K562 (cell line): ENCODE measurements at regions not wholly inside any gene's neighbourhood (a gene's known extent, or its start where the extent isn't known, plus 50 kb on each side); places are given as distances from the start of the nearest gene placed in this dataset.

Experiments
- ATAC-seq: fragments of 200-7000 bp; cut with Tn5 transposase; 3 replicates; pipeline ENCODE4 v1.9.1; 2020; ENCODE audit warnings: moderate library complexity
- BruUV-seq: library from RNA; stranded (reverse); fragments of 400-500 nt; replicated peaks from 2 replicates; lab custom pipeline; 2021; lab: Mats Ljungman, UMichigan
- CTCF ChIA-PET: fragments of 300-600 bp; formaldehyde crosslinking; extraction: SDS; loops from one replicate; lab custom pipeline; 2021; ENCODE audit warnings: low intra/inter-chr PET ratio; lab: Yijun Ruan, JAX
- POLR2A ChIA-PET: fragments of 300-600, 350-650 bp; sonication (Branson Sonifier 250); formaldehyde crosslinking; extraction: SDS; loops from one replicate; lab custom pipeline; 2021; ENCODE audit warnings: antibody characterized with exemption, inconsistent platforms; lab: Yijun Ruan, JAX
- DNase-seq, 4 experiments: peaks; one replicate each; pipeline versions ENCODE4 v3.0.0 to v3.0.0-alpha.2; 2011 to 2018; ENCODE audit warnings: low spot score in 3 of 4, mixed read lengths in 3 of 4; ENCODE audit errors: extremely low read depth in 1 of 4
- FAIRE-seq: peaks from 2 replicates; lab custom pipeline; 2011; peaks lifted over from hg19 to GRCh38; lab: Jason Lieb, UNC
- H2AFZ ChIP-seq: 2 replicates; pipeline ENCODE4 v1.6.0; 2011; ENCODE audit warnings: low read depth, low read length, control low read depth, inconsistent platforms
- H3K27ac ChIP-seq: fragments of 200-600 bp; 3 replicates; pipeline ENCODE4 v1.8.0; 2011; ENCODE audit warnings: low read depth, mild to moderate bottlenecking, control low read depth, inconsistent platforms, low read length, moderate library complexity, mixed read lengths; ENCODE audit errors: extremely low read depth
- H3K27me3 ChIP-seq, 2 experiments: fragments of 300-600 bp in 1 of 2; 2 replicates in 1 of 2; 3 replicates in 1 of 2; pipeline versions ENCODE4 v1.6.0 to v1.8.0; 2011; ENCODE audit warnings: inconsistent platforms in 2 of 2, low read length in 2 of 2, mild to moderate bottlenecking in 1 of 2, mixed read lengths in 1 of 2, moderate library complexity in 1 of 2; ENCODE audit not compliant: control insufficient read depth in 2 of 2, insufficient read depth in 2 of 2
- H3K36me3 ChIP-seq: fragments of 300-600 bp; 3 replicates; pipeline ENCODE4 v1.8.0; 2011; ENCODE audit warnings: mild to moderate bottlenecking, low read length, inconsistent platforms; ENCODE audit not compliant: control insufficient read depth, insufficient read depth
- H3K4me1 ChIP-seq, 2 experiments: fragments of 200-600 bp in 1 of 2; replicated peaks in 1 of 2; 2 replicates in 1 of 2; 3 replicates in 1 of 2; pipeline versions ENCODE4 v1.5.1 to v1.8.0; 2011; ENCODE audit warnings: inconsistent platforms in 2 of 2, low read length in 2 of 2, mild to moderate bottlenecking in 1 of 2, mixed read lengths in 1 of 2, moderate library complexity in 1 of 2; ENCODE audit not compliant: control insufficient read depth in 2 of 2, insufficient read depth in 2 of 2
- H3K4me2 ChIP-seq: 2 replicates; pipeline ENCODE4 v1.6.1; 2011; ENCODE audit warnings: low read length, control low read depth, inconsistent platforms, mixed read lengths; ENCODE audit not compliant: insufficient read depth
- H3K4me3 ChIP-seq: fragments of 200-600 bp; sonication (generic), shearing (Covaris generic); 2 replicates; pipeline ENCODE4 v1.5.1; 2016; ENCODE audit warnings: control low read depth, inconsistent platforms
- H3K79me2 ChIP-seq: fragments of 200-600 bp; 3 replicates; pipeline ENCODE4 v1.8.0; 2011; ENCODE audit warnings: low read length, inconsistent platforms; ENCODE audit not compliant: control insufficient read depth, insufficient read depth
- H3K9ac ChIP-seq, 2 experiments: 2 replicates each; pipeline versions ENCODE4 v1.6.0 to v1.6.1; 2011; ENCODE audit warnings: low read depth in 2 of 2, low read length in 2 of 2, control low read depth in 1 of 2, inconsistent platforms in 1 of 2, mild to moderate bottlenecking in 1 of 2, mixed read lengths in 1 of 2; ENCODE audit not compliant: insufficient read depth in 1 of 2
- H3K9me1 ChIP-seq: one replicate; pipeline ENCODE4 v1.6.0; 2011; ENCODE audit warnings: inconsistent platforms, mild to moderate bottlenecking, low read length, moderate library complexity; ENCODE audit not compliant: control insufficient read depth, insufficient read depth
- H3K9me3 ChIP-seq: replicated peaks from 2 replicates; pipeline ENCODE4 v1.5.1; 2011; ENCODE audit warnings: low read depth, low read length, inconsistent platforms; ENCODE audit not compliant: control insufficient read depth, insufficient read depth
- H4K20me1 ChIP-seq: replicated peaks from 2 replicates; pipeline ENCODE4 v1.6.1; 2011; ENCODE audit warnings: low read length, inconsistent platforms, mixed read lengths; ENCODE audit not compliant: control insufficient read depth, insufficient read depth
- DNMT1 ChIP-seq: fragments of 450-650 bp; IDR thresholded peaks from 2 replicates; pipeline ENCODE4 v1.6.1; 2016; ENCODE audit warnings: antibody characterized with exemption, mild to moderate bottlenecking
- EZH2 ChIP-seq: IDR thresholded peaks from 2 replicates; pipeline ENCODE4 v1.6.1; 2012; ENCODE audit warnings: low read depth, mild to moderate bottlenecking, inconsistent platforms, low read length, borderline replicate concordance
- GABPB2 ChIP-seq: fragments of 250-450 bp; sonication (Bioruptor Pico); conservative IDR thresholded peaks from 2 replicates; pipeline ENCODE4 v1.5.1; 2021; ENCODE audit warnings: mild to moderate bottlenecking
- HNRNPK ChIP-seq: fragments of 200-400 bp; formaldehyde crosslinking; IDR thresholded peaks from one replicate; pipeline ENCODE4 v1.6.1; 2018; ENCODE audit warnings: mild to moderate bottlenecking, low read depth, low read length; ENCODE audit not compliant: poor library complexity, severe bottlenecking
- ID3 ChIP-seq, 2 experiments: fragments of 250-450 bp in 1 of 2; fragments of 450-650 bp in 1 of 2; sonication (Bioruptor Pico) in 1 of 2; IDR thresholded peaks; 2 replicates each; pipeline versions ENCODE4 v1.6.1 to v1.8.0; 2016 to 2021; ENCODE audit warnings: mild to moderate bottlenecking in 2 of 2, moderate library complexity in 2 of 2, missing compliant biosample characterization in 1 of 2, missing genetic modification characterization in 1 of 2
- MYNN ChIP-seq, 2 experiments: sonication (generic); formaldehyde crosslinking in 1 of 2; IDR thresholded peaks; 2 replicates each; pipeline versions ENCODE4 v1.5.0 to v1.6.1; 2016 to 2020; ENCODE audit warnings: antibody characterized with exemption in 1 of 2, missing genetic modification reagents in 1 of 2
- POLR2AphosphoS2 ChIP-seq: IDR thresholded peaks from 2 replicates; pipeline ENCODE4 v1.6.1; 2012; ENCODE audit warnings: low read length, improper control_type of control experiment
- PRMT5 ChIP-seq: sonication (generic); formaldehyde crosslinking; IDR thresholded peaks from 2 replicates; pipeline ENCODE4 v1.5.0; 2020; ENCODE audit warnings: missing genetic modification reagents
- PRPF4 ChIP-seq: fragments of 200-400 bp; formaldehyde crosslinking; IDR thresholded peaks from one replicate; pipeline ENCODE4 v1.6.1; 2017; ENCODE audit warnings: low read length, low read depth, mild to moderate bottlenecking; ENCODE audit not compliant: insufficient read depth, poor library complexity, severe bottlenecking
- ZBTB40 ChIP-seq, 2 experiments: fragments of 450-650 bp in 1 of 2; sonication (generic) in 1 of 2; formaldehyde crosslinking in 1 of 2; IDR thresholded peaks; 2 replicates each; pipeline versions ENCODE4 v1.7.1 to v1.9.0; 2016 to 2022; ENCODE audit warnings: inconsistent platforms in 1 of 2, mild to moderate bottlenecking in 1 of 2, missing genetic modification reagents in 1 of 2
- ZNF197 ChIP-seq: fragments of 200-800 bp; sonication (Bioruptor generic); IDR thresholded peaks from 2 replicates; pipeline ENCODE4 v1.6.1; 2016; ENCODE audit warnings: low read depth, missing genetic modification characterization, missing compliant biosample characterization
- ZNF583 ChIP-seq: fragments of 250-450 bp; sonication (Bioruptor Pico); IDR thresholded peaks from 2 replicates; pipeline ENCODE4 v1.4.0; 2020
- WGBS: fragments of 100-300 bp; shearing (Covaris generic); methylation state at CpG from one replicate; pipeline ENCODE4 v1.1.6; 2016; ENCODE audit warnings: low coverage, mixed read lengths; ENCODE audit not compliant: insufficient coverage; ENCODE audit errors: missing lambda C conversion rate; 5-methylcytosine and 5-hydroxymethylcytosine counted together
- in situ Hi-C: fragments of 300-500 bp; cut with MboI; formaldehyde crosslinking; loops from 4 replicates; pipeline ENCODE4 v1.15.0; 2018; ENCODE audit warnings: inconsistent platforms, mixed read lengths
- intact Hi-C: fragments of 100-400 bp; cut with micrococcal nuclease; formaldehyde crosslinking; loops from 2 replicates; pipeline ENCODE4 v1.14.2; 2022

GRCh38 chr4:62269918-62270317, 1069.8 kb downstream of the ADGRL3 start:
- intact Hi-C loops (no loop called here), in situ Hi-C loops (no loop called here)
- H2AFZ ChIP-seq = no peak overlapping the region
- ATAC-seq (no peak), DNase-seq (no peak), FAIRE-seq (no peak)
- no peak overlapping the region for H3K9ac ChIP-seq
- TF ChIP-seq MYNN (IDR thresholded peaks at IDR 0.05) (no peak), MYNN (CRISPR knock-in tag; IDR thresholded peaks at IDR 0.05) (no peak), PRPF4 (no peak), POLR2AphosphoS2 (no peak), DNMT1 (no peak), GABPB2 (no peak), ZNF583 (CRISPR knock-in tag) (no peak), HNRNPK (no peak), EZH2 (no peak), ZNF197 (CRISPR knock-in tag) (no peak), PRMT5 (CRISPR knock-in tag) (no peak), ID3 (CRISPR knock-in tag; IDR thresholded peaks at IDR 0.05) (no peak), ID3 (tag; IDR thresholded peaks at IDR 0.05) (no peak), ZBTB40 (IDR thresholded peaks at IDR 0.05) (no peak), ZBTB40 (CRISPR knock-in tag; IDR thresholded peaks at IDR 0.05) (no peak)
- H3K9me1 ChIP-seq = no peaks in the 10 kb centered on the region
- no peak overlapping the region for H3K27ac ChIP-seq
- H3K9me3 ChIP-seq = no peaks in the 10 kb centered on the region
- H3K27me3 ChIP-seq = no peaks in the 10 kb centered on the region
- H3K4me3 ChIP-seq = no peak overlapping the region
- no peaks in the 10 kb centered on the region for H3K36me3 ChIP-seq
- no TSS peak for BruUV-seq
- H3K4me1 ChIP-seq = no peaks in the 10 kb centered on the region
- H4K20me1 ChIP-seq = no peaks in the 10 kb centered on the region
- CTCF ChIA-PET = no interaction called here
- no peak overlapping the region for H3K4me2 ChIP-seq
- POLR2A ChIA-PET = no interaction called here
- WGBS = 4% methylated on average over 4 of the region's 4 CpGs
- H3K79me2 ChIP-seq = no peaks in the 10 kb centered on the region
